HG03159 (cell line): ENCODE measurements at regions not wholly inside any gene's neighbourhood (a gene's known extent, or its start where the extent isn't known, plus 50 kb on each side); places are given as distances from the start of the nearest gene placed in this dataset.

Source experiments
- ATAC-seq: cut with Tn5 transposase; IDR thresholded peaks from one replicate; pipeline ENCODE4 v1.9.1; 2021; ENCODE audit warnings: mild to moderate bottlenecking, moderate library complexity; ENCODE audit not compliant: unreplicated experiment

GRCh38 chr4:149136951-149137620 lies 678.6 kb downstream of the IQCM start:
- no peak for ATAC-seq

DNA sequence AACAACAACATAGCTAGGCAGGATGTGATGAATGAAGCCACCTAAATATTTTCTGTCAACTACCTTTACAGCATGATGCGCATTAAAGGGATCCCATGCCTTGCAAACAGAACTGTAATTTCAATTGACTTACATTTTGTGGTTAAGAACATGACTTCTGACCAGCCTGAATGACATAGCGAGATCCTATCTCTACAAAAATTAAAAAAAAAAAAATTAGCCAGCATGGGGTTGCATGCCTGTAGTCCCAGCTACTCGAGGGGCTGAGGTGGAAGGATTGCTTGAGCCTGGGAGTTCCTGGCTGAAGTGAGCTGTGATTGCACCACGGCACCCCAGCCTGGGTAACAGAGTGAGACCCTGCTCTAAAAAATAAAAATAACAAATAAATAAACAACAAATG lies 680.6 kb downstream of the IQCM start:
- no peak for ATAC-seq

DNA sequence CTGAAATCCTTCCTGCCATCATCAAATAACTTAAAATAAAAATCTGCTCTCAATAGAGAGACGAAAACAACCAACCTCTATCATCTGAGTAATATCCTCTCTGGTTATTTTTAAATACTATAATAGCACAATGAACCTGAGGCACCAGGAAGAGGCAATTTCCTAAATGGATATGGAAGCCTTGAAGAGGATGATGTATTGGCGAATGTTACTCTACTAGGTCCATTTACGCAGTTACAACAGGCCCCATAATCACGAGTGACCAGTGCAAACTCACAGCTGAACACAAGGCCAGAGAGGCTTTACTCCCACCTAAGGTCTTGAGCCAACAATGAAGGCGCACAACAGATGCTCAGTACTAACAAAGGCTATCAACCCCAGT lies 678.8 kb upstream of the NR3C2 start:
- no peak for ATAC-seq

DNA sequence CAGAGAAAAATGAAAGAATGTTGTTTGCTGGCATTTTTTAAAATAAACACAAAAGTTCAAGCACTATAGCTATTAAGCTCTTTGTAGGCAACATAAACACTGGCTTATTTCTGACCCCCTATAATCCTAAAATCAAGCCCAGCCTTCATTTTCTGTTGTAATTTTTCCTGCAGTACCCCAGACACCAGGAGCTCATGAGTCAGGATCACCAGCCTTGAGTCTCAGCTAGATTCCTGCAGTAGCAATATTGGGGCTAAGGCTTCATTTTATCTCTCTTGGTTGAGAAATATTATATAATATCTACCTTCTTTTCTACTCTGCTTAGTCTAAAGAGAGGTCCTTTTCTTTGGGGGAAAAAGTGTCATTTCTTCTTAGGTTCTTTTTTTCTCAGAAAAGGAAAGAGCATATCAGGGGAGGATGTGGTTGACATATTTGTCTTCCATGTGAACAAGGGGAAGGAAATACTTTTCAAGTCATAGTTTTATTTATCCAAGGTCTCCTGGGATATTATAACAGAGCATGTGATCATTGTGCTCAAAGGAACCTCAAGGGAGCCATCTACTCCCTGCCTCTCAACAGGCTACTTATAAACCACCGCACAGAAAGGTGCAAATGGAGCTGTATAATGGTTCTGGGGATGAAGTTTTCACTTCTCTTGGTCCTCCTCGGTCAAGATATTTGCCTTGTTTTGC lies 678.3 kb upstream of the NR3C2 start:
- no peak for ATAC-seq

DNA sequence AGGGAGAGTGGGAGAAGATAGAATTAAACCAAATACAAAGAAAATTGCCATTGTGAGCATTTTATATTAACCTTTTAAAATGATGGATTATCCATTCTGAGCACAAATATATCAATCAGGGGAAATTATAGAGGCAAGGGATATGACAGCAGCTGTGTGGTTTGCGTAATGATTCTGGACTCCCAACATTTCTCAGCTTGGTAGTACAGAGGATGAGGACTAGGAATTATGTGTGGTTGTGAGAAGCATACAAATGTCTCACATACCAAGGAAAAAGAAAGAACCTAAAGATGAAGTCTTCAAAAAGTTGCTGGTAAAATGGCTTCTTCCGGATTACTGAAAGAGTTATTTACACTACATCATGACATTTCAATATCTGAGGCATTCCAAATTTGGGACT lies 674.6 kb upstream of the NR3C2 start:
- no peak for ATAC-seq

DNA sequence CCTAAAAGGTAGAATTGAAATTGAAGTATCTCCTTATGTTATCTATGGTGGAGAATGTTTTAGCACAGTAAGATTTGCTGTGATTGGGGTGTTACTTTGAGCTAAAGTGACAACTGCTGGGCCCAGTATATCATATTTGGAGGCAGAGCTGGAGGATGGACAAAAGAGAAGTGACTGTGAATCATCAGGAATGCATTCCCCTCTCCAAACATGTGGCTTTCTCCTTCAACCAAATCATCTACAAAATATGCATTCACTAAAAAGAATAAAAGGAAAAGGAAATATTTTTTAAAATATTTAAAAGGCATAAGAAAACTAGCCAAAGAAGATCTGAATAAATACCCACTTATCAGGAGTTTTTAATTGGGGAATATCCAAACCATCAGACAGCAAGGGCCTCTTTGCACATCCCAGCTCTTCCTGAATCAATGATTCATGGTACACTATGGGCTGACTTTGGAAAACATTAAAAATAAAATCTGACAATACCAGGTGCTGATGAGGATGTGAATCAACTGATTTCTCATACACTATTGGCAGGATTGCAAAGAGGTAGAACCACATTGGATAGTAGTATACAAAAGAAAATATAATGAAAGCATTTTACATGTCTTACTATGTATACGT lies 671.7 kb upstream of the NR3C2 start:
- ATAC-seq: no peak

- ATAC-seq: no peak
Observed at GRCh38 chr4:149112109-149112508, 669.9 kb upstream of the NR3C2 start.

GRCh38 chr4:149110481-149110880 lies 668.3 kb upstream of the NR3C2 start:
- no peak for ATAC-seq

DNA sequence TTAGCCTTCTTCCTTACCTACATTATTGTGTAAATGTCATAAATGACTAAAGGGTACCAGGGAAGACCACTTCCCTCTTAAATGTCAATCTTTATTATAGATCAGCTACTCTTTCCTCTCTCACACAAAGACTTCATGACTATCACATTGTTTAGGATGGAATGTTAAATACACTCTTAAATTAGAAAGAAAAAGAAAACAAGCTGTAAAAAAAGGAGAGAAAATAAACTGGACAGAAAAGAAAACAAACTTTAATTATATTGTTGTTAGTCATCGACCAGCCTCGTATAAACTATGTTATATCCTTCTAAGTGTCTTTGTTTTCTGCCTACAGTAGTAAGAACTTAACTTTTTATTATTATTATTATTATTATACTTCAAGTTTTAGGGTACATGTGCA lies 666.4 kb upstream of the NR3C2 start:
- no peak for ATAC-seq

DNA sequence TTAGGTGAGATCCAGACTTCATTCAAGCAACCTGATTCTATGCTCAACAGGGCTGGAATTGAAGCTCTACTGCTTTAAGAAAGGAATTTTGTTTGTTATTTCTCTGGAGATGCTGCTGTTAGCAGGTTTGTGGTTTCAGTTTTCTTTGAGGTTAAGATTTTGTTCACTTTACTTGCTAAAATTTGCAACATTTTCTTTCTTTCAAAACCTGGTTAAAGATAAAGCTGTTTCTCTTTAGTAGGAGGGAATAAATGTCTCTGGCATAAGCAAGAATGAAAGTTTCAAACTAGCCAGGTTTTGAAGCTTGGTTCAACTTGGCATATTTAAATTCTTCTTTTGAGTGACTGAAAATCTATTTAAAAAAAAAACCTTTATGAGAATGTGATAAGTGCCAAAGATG lies 660.6 kb upstream of the NR3C2 start:
- ATAC-seq: no peak

DNA sequence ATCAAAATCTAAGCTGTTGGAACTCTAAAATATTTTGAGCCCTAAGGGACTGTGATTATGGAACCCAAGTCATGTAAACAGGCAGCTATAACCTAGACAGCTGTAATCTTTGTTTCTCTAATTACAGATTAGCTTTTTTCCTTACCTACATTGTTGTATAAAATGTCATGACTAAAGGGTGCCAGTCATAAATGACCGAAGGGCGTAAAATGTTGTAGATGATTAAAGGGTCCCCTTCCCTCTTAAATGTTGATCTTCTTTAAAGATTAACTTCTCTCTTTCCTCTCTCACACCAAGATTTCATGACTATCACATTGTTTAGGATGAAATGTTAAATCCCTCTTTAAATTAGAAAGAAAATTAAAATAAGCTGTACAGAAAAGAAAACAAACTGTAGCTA lies 659.4 kb upstream of the NR3C2 start:
- no peak for ATAC-seq

GRCh38 chr4:149095811-149096210 lies 653.6 kb upstream of the NR3C2 start:
- no peak for ATAC-seq

GRCh38 chr4:149095001-149095400 lies 652.8 kb upstream of the NR3C2 start:
- ATAC-seq: no peak

GRCh38 chr4:149084144-149084543 lies 641.9 kb upstream of the NR3C2 start:
- ATAC-seq: no peak

DNA sequence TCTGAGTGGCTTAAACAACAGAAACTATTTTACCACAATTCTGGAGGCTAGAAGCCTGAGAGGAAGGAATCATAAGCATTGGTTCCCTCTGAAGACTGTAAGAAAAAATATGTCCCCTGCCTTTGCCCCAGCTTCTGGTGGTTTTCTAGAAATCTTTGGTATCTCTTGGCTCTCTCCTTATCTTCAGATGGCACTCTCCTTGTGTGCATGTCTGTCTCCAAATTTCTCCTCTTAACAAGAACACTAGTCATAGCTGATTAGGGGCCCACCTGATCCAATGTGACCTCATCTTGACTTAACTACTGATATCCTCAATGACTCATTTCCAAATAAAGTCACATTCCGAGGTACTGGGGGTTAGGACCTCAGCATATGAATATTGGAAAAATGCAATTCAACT lies 635.0 kb upstream of the NR3C2 start:
- ATAC-seq: no peak

DNA sequence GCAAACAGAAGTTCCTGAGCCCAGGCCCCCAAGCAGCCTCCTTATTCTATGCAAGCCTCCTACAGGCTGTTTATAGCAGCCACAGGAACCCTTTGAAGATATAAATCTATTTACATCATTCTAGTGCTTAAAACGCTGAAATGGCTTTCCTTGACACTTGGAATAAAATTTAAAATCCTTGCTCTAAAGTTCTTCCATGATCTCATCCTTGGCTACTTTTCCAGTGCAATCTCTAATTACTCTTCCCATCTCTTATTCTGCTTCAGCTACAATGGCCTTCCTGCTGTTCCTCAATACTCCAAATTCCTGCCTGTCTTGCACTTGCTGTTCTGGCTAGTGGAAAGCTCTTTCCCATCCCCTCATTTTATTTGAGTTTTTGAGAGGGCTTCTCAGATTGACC lies 634.2 kb upstream of the NR3C2 start:
- ATAC-seq: no peak

DNA sequence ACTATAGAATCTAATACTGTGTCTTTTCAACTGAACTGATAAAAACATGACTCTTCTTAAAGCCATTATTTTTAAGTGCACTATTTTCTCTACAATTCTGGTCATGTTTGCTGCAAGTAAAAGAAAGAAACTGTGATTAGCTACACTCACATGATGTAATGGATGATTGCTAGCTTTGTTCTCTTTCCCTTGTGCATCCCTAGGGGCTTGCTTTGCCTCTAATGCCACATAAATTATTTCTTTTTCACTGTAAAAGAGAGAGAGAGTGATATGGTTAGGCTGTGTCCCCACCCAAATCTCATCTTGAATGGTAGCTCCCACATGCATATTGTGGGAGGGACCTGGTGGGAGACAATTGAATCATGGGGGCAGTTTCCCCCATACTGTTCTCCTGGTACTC lies 630.2 kb upstream of the NR3C2 start:
- no peak for ATAC-seq

GRCh38 chr4:149065753-149066152 lies 623.5 kb upstream of the NR3C2 start:
- ATAC-seq: no peak

GRCh38 chr4:149062997-149063396 lies 620.8 kb upstream of the NR3C2 start:
- no peak for ATAC-seq

- no peak for ATAC-seq
Observed at GRCh38 chr4:149057594-149057993, 615.4 kb upstream of the NR3C2 start.

GRCh38 chr4:149056615-149057014 lies 614.4 kb upstream of the NR3C2 start:
- no peak for ATAC-seq

DNA sequence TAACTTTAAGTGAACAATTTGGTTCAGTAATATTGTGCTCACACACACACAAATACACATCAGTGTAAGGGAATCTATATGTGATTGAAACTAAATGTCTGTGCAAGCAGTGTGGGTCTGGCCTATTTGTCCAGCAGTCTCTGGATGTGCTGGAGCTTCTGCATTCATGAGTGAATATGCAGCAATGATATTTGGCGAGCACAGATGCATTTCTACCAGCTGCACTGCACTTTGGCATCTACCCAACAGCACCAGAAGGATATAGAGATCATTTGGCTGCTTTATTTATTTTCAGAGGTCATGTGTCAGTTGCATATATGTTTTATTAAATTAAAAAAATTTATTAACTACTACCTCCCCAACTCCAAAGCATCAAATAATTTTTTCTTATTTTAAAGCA lies 613.4 kb upstream of the NR3C2 start:
- ATAC-seq: no peak
